Keratinocyte (primary cell): ENCODE measurements at regions not wholly inside any gene's neighbourhood (a gene's known extent, or its start where the extent isn't known, plus 50 kb on each side); places are given as distances from the start of the nearest gene placed in this dataset.

Source experiments
- CTCF ChIP-seq, 3 experiments: IDR thresholded peaks in 1 of 3; conservative IDR thresholded peaks in 1 of 3; optimal IDR thresholded peaks in 1 of 3; 2 replicates in 2 of 3; 3 replicates in 1 of 3; pipeline versions ENCODE3 to v1.5.1; 2011; ENCODE audit warnings: low read length in 3 of 3, mild to moderate bottlenecking in 3 of 3, moderate library complexity in 2 of 3, control low read depth in 1 of 3, inconsistent platforms in 1 of 3; ENCODE audit not compliant: insufficient read depth in 2 of 3; ENCODE audit errors: extremely low read depth in 1 of 3
- EZH2 ChIP-seq: IDR thresholded peaks from one replicate; pipeline ENCODE4 v1.6.1; 2012; ENCODE audit warnings: inconsistent platforms, mild to moderate bottlenecking, low read length, moderate library complexity

- no peak for TF ChIP-seq CTCF (optimal IDR thresholded peaks at IDR 0.05 in 1 of 3, IDR thresholded peaks at IDR 0.05 in 1 of 3, conservative IDR thresholded peaks at IDR 0.05 in 1 of 3; ENCODE audit: extremely low read depth in 1 of 3, insufficient read depth in 2 of 3, low read length in 3 of 3)
- TF ChIP-seq EZH2, result no peak
These were observed 209.7 kb downstream of the TMEM200A start for GRCh38 chr6:130575557-130575956.
